GM21825 (cell line): ENCODE measurements at regions not wholly inside any gene's neighbourhood (a gene's known extent, or its start where the extent isn't known, plus 50 kb on each side); places are given as distances from the start of the nearest gene placed in this dataset.
"Not testable (repeated sequence)": the region's sequence is repeated elsewhere in the genome, so short reads cannot be mapped to it uniquely, and the experiment has no call there.

Experiments
- ATAC-seq: cut with Tn5 transposase; IDR thresholded peaks from one replicate; pipeline ENCODE4 v1.9.1; 2021; ENCODE audit warnings: mild to moderate bottlenecking, moderate library complexity; ENCODE audit not compliant: unreplicated experiment

- ATAC-seq = no peak
Measured at GRCh38 chr5:102049517-102049916, 246.6 kb downstream of the SLCO4C1 start.

GRCh38 chr5:102048940-102049339, 247.1 kb downstream of the SLCO4C1 start:
- ATAC-seq = no peak

GRCh38 chr5:102047073-102047472, 249.0 kb downstream of the SLCO4C1 start:
- not testable (repeated sequence) for ATAC-seq

- ATAC-seq = no peak
Measured at GRCh38 chr5:102040326-102040725, 255.8 kb downstream of the SLCO4C1 start.

- no peak for ATAC-seq
Measured at GRCh38 chr5:102036927-102037326, 259.2 kb downstream of the SLCO4C1 start.

GRCh38 chr5:102031711-102032110, 264.4 kb downstream of the SLCO4C1 start:
- ATAC-seq = no peak

- no peak for ATAC-seq
Measured at GRCh38 chr5:102018690-102019089, 277.4 kb downstream of the SLCO4C1 start.

- ATAC-seq = no peak
Measured at GRCh38 chr5:102018279-102018678, 277.8 kb downstream of the SLCO4C1 start.

GRCh38 chr5:102014371-102014770, 281.7 kb downstream of the SLCO4C1 start:
- ATAC-seq = no peak

- no peak for ATAC-seq
Measured at GRCh38 chr5:102010644-102011043, 285.4 kb downstream of the SLCO4C1 start.

- ATAC-seq = no peak
Measured at GRCh38 chr5:101997235-101997634, 298.8 kb downstream of the SLCO4C1 start.

- ATAC-seq = no peak
Measured at GRCh38 chr5:101995585-101995984, 300.5 kb downstream of the SLCO4C1 start.

GRCh38 chr5:101991486-101991885, 304.6 kb downstream of the SLCO4C1 start:
- no peak for ATAC-seq

- ATAC-seq = no peak
Measured at GRCh38 chr5:101989659-101990058, 306.4 kb downstream of the SLCO4C1 start.

- peak; percentile 88 for ATAC-seq
Measured at GRCh38 chr5:101977729-101978345, 318.2 kb downstream of the SLCO4C1 start.

- no peak for ATAC-seq
Measured at GRCh38 chr5:101976933-101977332, 319.2 kb downstream of the SLCO4C1 start.

GRCh38 chr5:101969742-101970141, 326.3 kb downstream of the SLCO4C1 start:
- ATAC-seq = no peak

- no peak for ATAC-seq
Measured at GRCh38 chr5:101966476-101966875, 329.6 kb downstream of the SLCO4C1 start.

GRCh38 chr5:101955891-101956290, 340.2 kb downstream of the SLCO4C1 start:
- ATAC-seq = no peak

- ATAC-seq = no peak
Measured at GRCh38 chr5:101950019-101950418, 346.1 kb downstream of the SLCO4C1 start.

- ATAC-seq = no peak
Measured at GRCh38 chr5:101948615-101949014, 347.5 kb downstream of the SLCO4C1 start.

GRCh38 chr5:101943784-101944183, 352.3 kb downstream of the SLCO4C1 start:
- ATAC-seq = no peak

GRCh38 chr5:101942321-101942882, 353.7 kb downstream of the SLCO4C1 start:
- ATAC-seq = peak; percentile 82
